GM10266 (cell line): ENCODE measurements at regions not wholly inside any gene's neighbourhood (a gene's known extent, or its start where the extent isn't known, plus 50 kb on each side); places are given as distances from the start of the nearest gene placed in this dataset.
"Not testable (repeated sequence)": the region's sequence is repeated elsewhere in the genome, so short reads cannot be mapped to it uniquely, and the experiment has no call there.

Experiments used
- DNase-seq: peaks from one replicate; pipeline ENCODE4 v3.0.0; 2012; ENCODE audit errors: extremely low spot score
- TF ChIP-seq, protein P1 (sequence below): IDR thresholded peaks from 2 replicates; pipeline ENCODE4 v1.5.1; 2012; ENCODE audit warnings: mild to moderate bottlenecking, low read depth; ENCODE audit not compliant: control insufficient read depth, insufficient read depth; ENCODE audit errors: missing control alignments

GRCh38 chr16:66023481-66023880, 343.0 kb upstream of the CDH5 start:
- TF ChIP-seq, protein P1, sequence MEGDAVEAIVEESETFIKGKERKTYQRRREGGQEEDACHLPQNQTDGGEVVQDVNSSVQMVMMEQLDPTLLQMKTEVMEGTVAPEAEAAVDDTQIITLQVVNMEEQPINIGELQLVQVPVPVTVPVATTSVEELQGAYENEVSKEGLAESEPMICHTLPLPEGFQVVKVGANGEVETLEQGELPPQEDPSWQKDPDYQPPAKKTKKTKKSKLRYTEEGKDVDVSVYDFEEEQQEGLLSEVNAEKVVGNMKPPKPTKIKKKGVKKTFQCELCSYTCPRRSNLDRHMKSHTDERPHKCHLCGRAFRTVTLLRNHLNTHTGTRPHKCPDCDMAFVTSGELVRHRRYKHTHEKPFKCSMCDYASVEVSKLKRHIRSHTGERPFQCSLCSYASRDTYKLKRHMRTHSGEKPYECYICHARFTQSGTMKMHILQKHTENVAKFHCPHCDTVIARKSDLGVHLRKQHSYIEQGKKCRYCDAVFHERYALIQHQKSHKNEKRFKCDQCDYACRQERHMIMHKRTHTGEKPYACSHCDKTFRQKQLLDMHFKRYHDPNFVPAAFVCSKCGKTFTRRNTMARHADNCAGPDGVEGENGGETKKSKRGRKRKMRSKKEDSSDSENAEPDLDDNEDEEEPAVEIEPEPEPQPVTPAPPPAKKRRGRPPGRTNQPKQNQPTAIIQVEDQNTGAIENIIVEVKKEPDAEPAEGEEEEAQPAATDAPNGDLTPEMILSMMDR = no peak
- no peak for DNase-seq

GRCh38 chr16:66020642-66021041, 345.8 kb upstream of the CDH5 start:
- TF ChIP-seq, protein P1 = no peak
- DNase-seq = no peak

DNA sequence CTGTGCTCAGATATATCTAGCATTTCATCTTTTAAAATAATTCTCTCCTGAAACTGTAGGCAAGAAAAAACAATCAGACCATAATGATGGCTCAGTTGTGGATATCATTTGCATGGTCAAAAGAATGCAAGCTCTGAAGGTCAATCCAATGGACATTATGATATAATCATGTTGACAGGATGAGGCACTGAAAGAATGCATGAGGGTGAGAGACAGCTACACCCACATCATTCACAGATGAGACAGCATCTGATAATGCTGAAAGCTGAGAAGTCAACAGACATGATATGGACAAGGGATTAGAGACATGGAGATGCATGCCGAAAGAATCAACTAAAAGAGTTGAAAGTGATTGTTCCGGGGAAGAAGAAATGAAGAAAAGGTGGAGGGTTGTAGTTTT, 346.4 kb upstream of the CDH5 start:
- TF ChIP-seq, protein P1 = no peak
- DNase-seq = no peak

- DNase-seq = not testable (repeated sequence)
These were observed 347.0 kb upstream of the CDH5 start for GRCh38 chr16:66019502-66019901.

DNA sequence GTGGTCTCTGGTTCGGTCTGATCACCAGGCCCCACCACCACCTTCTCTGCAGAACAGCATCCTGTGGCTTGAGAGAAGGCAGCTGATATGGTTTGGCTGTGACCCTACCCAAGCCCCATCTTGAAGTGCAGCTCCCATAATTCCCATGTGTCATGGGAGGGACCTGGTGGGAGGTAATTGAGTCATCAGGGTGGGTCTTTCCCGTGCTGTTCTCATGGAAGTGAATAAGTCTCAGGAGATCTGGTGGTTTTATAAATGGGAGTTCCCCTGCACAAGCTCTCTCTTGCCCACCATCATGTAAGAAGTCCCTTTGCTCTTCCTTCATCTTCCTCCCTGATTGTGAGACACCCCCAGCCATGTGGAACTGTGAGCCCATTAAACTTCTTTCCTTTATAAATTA, 352.3 kb upstream of the CDH5 start:
- DNase-seq = no peak
- TF ChIP-seq, protein P1 = no peak

DNA sequence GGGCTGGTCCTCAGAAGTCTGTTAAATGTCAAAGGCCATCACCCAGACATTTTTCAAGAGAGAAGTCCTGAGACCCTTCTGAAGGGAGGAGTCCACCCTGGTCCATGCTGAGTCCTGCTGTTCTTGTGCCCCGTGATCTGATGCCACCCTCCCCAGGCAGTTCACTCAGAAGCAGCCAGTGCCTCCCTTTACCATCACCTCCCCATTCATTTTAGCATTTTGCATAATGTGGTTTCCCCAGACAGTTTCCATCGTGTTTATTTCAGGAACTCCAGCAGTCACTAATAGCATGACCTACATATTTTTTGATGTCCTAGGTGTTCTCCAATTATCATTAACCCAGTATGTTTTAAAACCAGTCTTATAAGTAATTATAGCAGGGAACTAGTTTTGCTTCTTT, 353.0 kb upstream of the CDH5 start:
- DNase-seq = no peak
- TF ChIP-seq, protein P1 = no peak

DNA sequence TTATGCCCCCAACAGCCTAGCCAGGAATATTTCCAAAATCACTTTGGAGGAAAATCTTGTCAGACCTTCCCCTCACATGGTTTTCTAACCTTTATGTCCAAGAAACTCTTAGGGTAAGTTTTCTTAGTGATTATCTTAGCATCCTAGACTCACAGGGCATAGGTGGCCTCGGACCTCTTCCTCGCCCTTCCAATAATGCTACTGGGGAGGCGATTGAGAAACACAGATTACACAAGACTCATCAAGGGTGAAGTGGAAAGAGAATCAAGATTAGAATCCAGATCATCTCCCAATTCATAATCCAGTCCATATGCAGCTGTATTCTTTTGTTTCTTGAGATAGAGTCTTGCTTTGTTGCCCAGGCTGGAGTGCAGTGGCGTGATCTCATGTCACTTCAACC, 358.4 kb upstream of the CDH5 start:
- TF ChIP-seq, protein P1 = no peak

GRCh38 chr16:66007717-66008116, 358.8 kb upstream of the CDH5 start:
- TF ChIP-seq, protein P1 = no peak
- no peak for DNase-seq

More for the DNA sequence above, 358.4 kb upstream of the CDH5 start:
- no peak for DNase-seq
